MCF 10A (cell line): ENCODE measurements at regions not wholly inside any gene's neighbourhood (a gene's known extent, or its start where the extent isn't known, plus 50 kb on each side); places are given as distances from the start of the nearest gene placed in this dataset.

ENCODE experiments used
- BruUV-seq: library from RNA; stranded (reverse); fragments of 400-500 nt; replicated peaks from 2 replicates; lab custom pipeline; 2021; lab: Mats Ljungman, UMichigan
- CTCF ChIA-PET: fragments of 300-600 bp; sonication (Branson Sonifier 250); formaldehyde crosslinking; extraction: SDS; loops from one replicate; lab custom pipeline; 2021; ENCODE audit warnings: antibody characterized with exemption, inconsistent platforms; lab: Yijun Ruan, JAX
- POLR2A ChIA-PET: fragments of 300-600, 350-650 bp; sonication (Branson Sonifier 250); formaldehyde crosslinking; extraction: SDS; loops from one replicate; lab custom pipeline; 2020; ENCODE audit warnings: antibody characterized with exemption, inconsistent platforms; lab: Yijun Ruan, JAX
- DNase-seq: peaks from one replicate; pipeline ENCODE4 v3.0.0-alpha.2; 2018; ENCODE audit not compliant: unreplicated experiment
- H3K27ac Mint-ChIP-seq: one replicate; pipeline ENCODE4 v1.8.0; 2022; ENCODE audit warnings: mild to moderate bottlenecking, low read depth, mixed read lengths; ENCODE audit not compliant: unreplicated experiment
- H3K27me3 Mint-ChIP-seq: one replicate; pipeline ENCODE4 v1.8.0; 2022; ENCODE audit warnings: mixed read lengths; ENCODE audit not compliant: insufficient read depth, unreplicated experiment
- H3K36me3 Mint-ChIP-seq: one replicate; pipeline ENCODE4 v1.8.0; 2022; ENCODE audit warnings: mild to moderate bottlenecking, moderate library complexity, mixed read lengths; ENCODE audit not compliant: insufficient read depth, unreplicated experiment
- H3K4me1 Mint-ChIP-seq: one replicate; pipeline ENCODE4 v1.8.0; 2022; ENCODE audit warnings: mixed read lengths; ENCODE audit not compliant: insufficient read depth, unreplicated experiment
- H3K4me3 Mint-ChIP-seq: one replicate; pipeline ENCODE4 v1.8.0; 2022; ENCODE audit warnings: mild to moderate bottlenecking, moderate library complexity, mixed read lengths; ENCODE audit not compliant: unreplicated experiment
- H3K9me3 Mint-ChIP-seq: one replicate; pipeline ENCODE4 v1.8.0; 2022; ENCODE audit warnings: mixed read lengths; ENCODE audit not compliant: unreplicated experiment
- intact Hi-C: fragments of 100-400 bp; cut with micrococcal nuclease; formaldehyde crosslinking; loops from 2 replicates; pipeline ENCODE4 v1.14.1; 2022
- TF ChIP-seq, protein P1 (sequence below): fragments of 200-600 bp; IDR thresholded peaks from one replicate; pipeline ENCODE4 v1.8.0; 2022; ENCODE audit warnings: antibody characterized with exemption, mild to moderate bottlenecking; ENCODE audit not compliant: unreplicated experiment

DNA sequence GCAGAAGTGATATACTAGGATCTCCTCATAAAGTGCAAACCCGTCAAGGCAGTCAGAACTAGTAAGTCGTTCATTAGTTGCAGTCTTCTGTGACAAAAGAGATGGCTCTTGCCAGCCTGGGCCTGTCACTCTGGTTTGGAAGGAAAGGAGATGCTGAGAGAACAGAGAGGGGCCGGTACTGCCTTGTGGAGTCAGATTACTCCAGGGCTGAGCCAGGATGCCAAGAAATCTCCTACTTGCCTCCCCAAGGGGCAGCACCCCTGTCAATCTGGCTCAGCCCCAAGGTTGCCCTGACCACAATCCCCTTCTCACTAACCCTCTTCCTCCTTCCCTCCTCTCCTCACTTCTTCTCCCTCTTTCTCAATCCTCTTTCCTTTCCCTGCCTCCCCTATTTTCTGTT is 62.9 kb upstream of the ASPRV1 start:
- Mint-ChIP-seq H3K4me3 (no peak overlapping the region), H3K27me3 (no peaks in the 10 kb centered on the region), H3K9me3 (no peaks in the 10 kb centered on the region), H3K27ac (no peak overlapping the region), H3K4me1 (no peaks in the 10 kb centered on the region), H3K36me3 (no peaks in the 10 kb centered on the region)
- POLR2A ChIA-PET, result interaction anchor here (0.6 kb wide), 2 partner anchors 93 to 205 kb away, joined by 3 read pairs; no protein-coding TSS in a partner anchor
- no TSS peak for BruUV-seq
- no peak for DNase-seq
- TF ChIP-seq, protein P1, sequence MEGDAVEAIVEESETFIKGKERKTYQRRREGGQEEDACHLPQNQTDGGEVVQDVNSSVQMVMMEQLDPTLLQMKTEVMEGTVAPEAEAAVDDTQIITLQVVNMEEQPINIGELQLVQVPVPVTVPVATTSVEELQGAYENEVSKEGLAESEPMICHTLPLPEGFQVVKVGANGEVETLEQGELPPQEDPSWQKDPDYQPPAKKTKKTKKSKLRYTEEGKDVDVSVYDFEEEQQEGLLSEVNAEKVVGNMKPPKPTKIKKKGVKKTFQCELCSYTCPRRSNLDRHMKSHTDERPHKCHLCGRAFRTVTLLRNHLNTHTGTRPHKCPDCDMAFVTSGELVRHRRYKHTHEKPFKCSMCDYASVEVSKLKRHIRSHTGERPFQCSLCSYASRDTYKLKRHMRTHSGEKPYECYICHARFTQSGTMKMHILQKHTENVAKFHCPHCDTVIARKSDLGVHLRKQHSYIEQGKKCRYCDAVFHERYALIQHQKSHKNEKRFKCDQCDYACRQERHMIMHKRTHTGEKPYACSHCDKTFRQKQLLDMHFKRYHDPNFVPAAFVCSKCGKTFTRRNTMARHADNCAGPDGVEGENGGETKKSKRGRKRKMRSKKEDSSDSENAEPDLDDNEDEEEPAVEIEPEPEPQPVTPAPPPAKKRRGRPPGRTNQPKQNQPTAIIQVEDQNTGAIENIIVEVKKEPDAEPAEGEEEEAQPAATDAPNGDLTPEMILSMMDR, result no peak
- intact Hi-C loops, result no loop called here
- CTCF ChIA-PET, result no interaction called here

GRCh38 chr2:70019096-70019495 is 57.7 kb upstream of the ASPRV1 start:
- TF ChIP-seq, protein P1, result no peak
- no peak for DNase-seq
- Mint-ChIP-seq H3K27me3 (no peaks in the 10 kb centered on the region), H3K36me3 (no peaks in the 10 kb centered on the region), H3K9me3 (peaks cover 10% of the 10 kb centered on the region), H3K4me1 (no peaks in the 10 kb centered on the region), H3K27ac (no peak overlapping the region), H3K4me3 (no peak overlapping the region)
- intact Hi-C loops, result no loop called here
- BruUV-seq, result no TSS peak
- ChIA-PET POLR2A (interaction anchor here (1.6 kb wide), 1 partner anchor 104 kb away, joined by 3 read pairs; the partner anchor contains the start of gene MXD1), CTCF (no interaction called here)

- CTCF ChIA-PET, result no interaction called here
- TF ChIP-seq, protein P1, result no peak
- Mint-ChIP-seq H3K27ac (no peak overlapping the region), H3K4me1 (peaks cover 3% of the 10 kb centered on the region), H3K4me3 (no peak overlapping the region), H3K27me3 (no peaks in the 10 kb centered on the region), H3K36me3 (no peaks in the 10 kb centered on the region), H3K9me3 (peaks cover 10% of the 10 kb centered on the region)
- BruUV-seq, result no TSS peak
- intact Hi-C loops, result no loop called here
- POLR2A ChIA-PET, result interaction anchor here (0.6 to 1.6 kb wide), 2 partner anchors 17 to 103 kb away, joined by 3 to 4 read pairs; partner anchors contain the start of gene MXD1
- no peak for DNase-seq
These were observed 56.5 kb upstream of the ASPRV1 start for GRCh38 chr2:70017962-70018361.

DNA sequence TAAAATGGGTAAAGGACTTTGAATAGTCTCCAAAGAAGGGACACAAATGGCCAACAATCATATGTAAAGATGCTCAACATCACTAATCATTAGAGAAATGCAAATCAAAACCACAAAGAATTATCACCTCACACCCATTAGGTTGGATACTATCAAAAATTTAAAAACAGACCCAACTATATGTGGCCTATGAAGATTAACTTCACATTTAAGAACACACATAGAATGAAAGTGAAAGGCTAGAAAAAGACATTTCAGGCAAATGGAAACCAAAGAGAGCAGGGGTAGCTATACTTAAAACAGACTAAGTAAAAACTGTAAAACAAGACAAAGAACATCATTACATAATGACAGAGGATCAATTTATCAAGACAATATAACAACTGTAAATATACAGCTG is 53.5 kb upstream of the ASPRV1 start:
- H3K4me3 Mint-ChIP-seq, result no peak overlapping the region
- H3K36me3 Mint-ChIP-seq, result peaks cover under 1% of the 10 kb centered on the region
- intact Hi-C loops, result no loop called here
- H3K27ac Mint-ChIP-seq, result no peak overlapping the region
- H3K9me3 Mint-ChIP-seq, result peaks cover 10% of the 10 kb centered on the region
- H3K4me1 Mint-ChIP-seq, result peaks cover 22% of the 10 kb centered on the region
- no peaks in the 10 kb centered on the region for H3K27me3 Mint-ChIP-seq
- POLR2A ChIA-PET, result no interaction called here
- TF ChIP-seq, protein P1, result no peak
- DNase-seq, result no peak
- no TSS peak for BruUV-seq
- CTCF ChIA-PET, result no interaction called here
